ENCODE measurements at regions not wholly inside any gene's neighbourhood (a gene's known extent, or its start where the extent isn't known, plus 50 kb on each side); places are given as distances from the start of the nearest gene placed in this dataset.

- H3K27ac Mint-ChIP-seq, result no peak overlapping the region
- peaks cover 29% of the 10 kb centered on the region for H3K27me3 Mint-ChIP-seq
- H3K36me3 Mint-ChIP-seq, result no peaks in the 10 kb centered on the region
- H3K4me1 Mint-ChIP-seq, result no peaks in the 10 kb centered on the region
- peaks cover under 1% of the 10 kb centered on the region for H3K9me3 Mint-ChIP-seq
- DNase-seq, result no peak
- no peak overlapping the region for H3K4me3 Mint-ChIP-seq
Measured at GRCh38 chr6:4401408-4402368, 266.3 kb upstream of the ECI2 start.

GRCh38 chr6:4399656-4400055, 264.3 kb upstream of the ECI2 start:
- H3K36me3 Mint-ChIP-seq, result no peaks in the 10 kb centered on the region

GRCh38 chr6:4398791-4399190, 263.4 kb upstream of the ECI2 start:
- Mint-ChIP-seq H3K4me1 (no peaks in the 10 kb centered on the region), H3K27me3 (peaks cover 35% of the 10 kb centered on the region), H3K36me3 (no peaks in the 10 kb centered on the region), H3K27ac (no peak overlapping the region), H3K9me3 (no peaks in the 10 kb centered on the region), H3K4me3 (no peak overlapping the region)
- no peak for DNase-seq

More at GRCh38 chr6:4399656-4400055, 264.3 kb upstream of the ECI2 start:
- H3K4me1 Mint-ChIP-seq, result no peaks in the 10 kb centered on the region
- H3K27ac Mint-ChIP-seq, result no peak overlapping the region
- H3K9me3 Mint-ChIP-seq, result no peaks in the 10 kb centered on the region
- H3K27me3 Mint-ChIP-seq, result peaks cover 39% of the 10 kb centered on the region
- no peak for DNase-seq
- no peak overlapping the region for H3K4me3 Mint-ChIP-seq

GRCh38 chr6:4397307-4397706, 261.9 kb upstream of the ECI2 start:
- H3K27me3 Mint-ChIP-seq, result peaks cover 27% of the 10 kb centered on the region
- H3K9me3 Mint-ChIP-seq, result no peaks in the 10 kb centered on the region

GRCh38 chr6:4396044-4396443, 260.7 kb upstream of the ECI2 start:
- Mint-ChIP-seq H3K27ac (no peak overlapping the region), H3K27me3 (peaks cover 27% of the 10 kb centered on the region), H3K9me3 (no peaks in the 10 kb centered on the region), H3K36me3 (no peaks in the 10 kb centered on the region), H3K4me1 (no peaks in the 10 kb centered on the region), H3K4me3 (no peak overlapping the region)
- DNase-seq, result no peak

More at GRCh38 chr6:4397307-4397706, 261.9 kb upstream of the ECI2 start:
- H3K4me3 Mint-ChIP-seq, result no peak overlapping the region
- H3K4me1 Mint-ChIP-seq, result no peaks in the 10 kb centered on the region
- no peaks in the 10 kb centered on the region for H3K36me3 Mint-ChIP-seq
- no peak for DNase-seq
- H3K27ac Mint-ChIP-seq, result no peak overlapping the region

- Mint-ChIP-seq H3K27me3 (peaks cover 26% of the 10 kb centered on the region), H3K4me3 (no peak overlapping the region), H3K27ac (no peak overlapping the region), H3K36me3 (no peaks in the 10 kb centered on the region), H3K9me3 (no peaks in the 10 kb centered on the region), H3K4me1 (no peaks in the 10 kb centered on the region)
- no peak for DNase-seq
Measured at GRCh38 chr6:4395386-4395785, 260.0 kb upstream of the ECI2 start.

- peaks cover 26% of the 10 kb centered on the region for H3K27me3 Mint-ChIP-seq
- DNase-seq, result no peak
- H3K36me3 Mint-ChIP-seq, result no peaks in the 10 kb centered on the region
- H3K4me3 Mint-ChIP-seq, result no peak overlapping the region
- no peak overlapping the region for H3K27ac Mint-ChIP-seq
- H3K4me1 Mint-ChIP-seq, result no peaks in the 10 kb centered on the region
- no peaks in the 10 kb centered on the region for H3K9me3 Mint-ChIP-seq
Measured at GRCh38 chr6:4394786-4395185, 259.4 kb upstream of the ECI2 start.

GRCh38 chr6:4388675-4389074, 253.3 kb upstream of the ECI2 start:
- H3K27me3 Mint-ChIP-seq, result peaks cover 5% of the 10 kb centered on the region
- H3K9me3 Mint-ChIP-seq, result peaks cover 8% of the 10 kb centered on the region
- no peak overlapping the region for H3K27ac Mint-ChIP-seq
- H3K4me3 Mint-ChIP-seq, result no peak overlapping the region
- DNase-seq, result no peak
- H3K36me3 Mint-ChIP-seq, result peaks cover 3% of the 10 kb centered on the region
- H3K4me1 Mint-ChIP-seq, result no peaks in the 10 kb centered on the region

- Mint-ChIP-seq H3K27ac (no peak overlapping the region), H3K4me1 (no peaks in the 10 kb centered on the region), H3K36me3 (peaks cover 3% of the 10 kb centered on the region), H3K9me3 (peaks cover 20% of the 10 kb centered on the region), H3K27me3 (peaks cover 13% of the 10 kb centered on the region), H3K4me3 (no peak overlapping the region)
- DNase-seq, result no peak
Measured at GRCh38 chr6:4384656-4385055, 249.3 kb upstream of the ECI2 start.

- peaks cover 20% of the 10 kb centered on the region for H3K9me3 Mint-ChIP-seq
- H3K27me3 Mint-ChIP-seq, result peaks cover 15% of the 10 kb centered on the region
- no peak overlapping the region for H3K27ac Mint-ChIP-seq
- DNase-seq, result no peak
- H3K4me1 Mint-ChIP-seq, result no peaks in the 10 kb centered on the region
- H3K4me3 Mint-ChIP-seq, result no peak overlapping the region
- H3K36me3 Mint-ChIP-seq, result peaks cover 3% of the 10 kb centered on the region
Measured at GRCh38 chr6:4383910-4384638, 248.7 kb upstream of the ECI2 start.

GRCh38 chr6:4382362-4382853, 247.0 kb upstream of the ECI2 start:
- DNase-seq, result no peak
- H3K4me3 Mint-ChIP-seq, result no peak overlapping the region
- no peak overlapping the region for H3K27ac Mint-ChIP-seq
- H3K9me3 Mint-ChIP-seq, result peaks cover 20% of the 10 kb centered on the region
- no peaks in the 10 kb centered on the region for H3K4me1 Mint-ChIP-seq
- H3K27me3 Mint-ChIP-seq, result peaks cover 21% of the 10 kb centered on the region
- peaks cover 3% of the 10 kb centered on the region for H3K36me3 Mint-ChIP-seq

GRCh38 chr6:4381381-4381780, 246.0 kb upstream of the ECI2 start:
- H3K4me3 Mint-ChIP-seq, result no peak overlapping the region
- H3K27me3 Mint-ChIP-seq, result peaks cover 21% of the 10 kb centered on the region
- peaks cover 20% of the 10 kb centered on the region for H3K9me3 Mint-ChIP-seq
- no peaks in the 10 kb centered on the region for H3K4me1 Mint-ChIP-seq
- no peak overlapping the region for H3K27ac Mint-ChIP-seq
- no peak for DNase-seq
- H3K36me3 Mint-ChIP-seq, result peaks cover 3% of the 10 kb centered on the region

GRCh38 chr6:4380881-4381281, 245.5 kb upstream of the ECI2 start:
- Mint-ChIP-seq H3K4me1 (no peaks in the 10 kb centered on the region), H3K27ac (no peak overlapping the region), H3K27me3 (peaks cover 21% of the 10 kb centered on the region), H3K9me3 (peaks cover 20% of the 10 kb centered on the region), H3K36me3 (peaks cover 3% of the 10 kb centered on the region), H3K4me3 (no peak overlapping the region)
- DNase-seq, result no peak

GRCh38 chr6:4379958-4380357, 244.6 kb upstream of the ECI2 start:
- peaks cover 21% of the 10 kb centered on the region for H3K27me3 Mint-ChIP-seq
- no peak overlapping the region for H3K27ac Mint-ChIP-seq
- H3K36me3 Mint-ChIP-seq, result peaks cover 3% of the 10 kb centered on the region
- no peak overlapping the region for H3K4me3 Mint-ChIP-seq
- DNase-seq, result no peak
- H3K4me1 Mint-ChIP-seq, result no peaks in the 10 kb centered on the region
- H3K9me3 Mint-ChIP-seq, result peaks cover 20% of the 10 kb centered on the region

GRCh38 chr6:4378319-4378996, 243.1 kb upstream of the ECI2 start:
- Mint-ChIP-seq H3K4me3 (no peak overlapping the region), H3K4me1 (no peaks in the 10 kb centered on the region), H3K27ac (no peak overlapping the region), H3K36me3 (no peaks in the 10 kb centered on the region), H3K27me3 (peaks cover 21% of the 10 kb centered on the region), H3K9me3 (peaks cover 11% of the 10 kb centered on the region)
- DNase-seq, result no peak
